HEK293T (cell line): ENCODE measurements at regions not wholly inside any gene's neighbourhood (a gene's known extent, or its start where the extent isn't known, plus 50 kb on each side); places are given as distances from the start of the nearest gene placed in this dataset.
"Not testable (repeated sequence)": the region's sequence is repeated elsewhere in the genome, so short reads cannot be mapped to it uniquely, and the experiment has no call there.

Source experiments
- CTCF ChIA-PET: fragments of 350-600 bp; formaldehyde crosslinking; extraction: SDS; loops from one replicate; lab custom pipeline; 2021; ENCODE audit warnings: antibody characterized with exemption, inconsistent platforms; lab: Yijun Ruan, JAX
- POLR2A ChIA-PET: fragments of 350-600 bp; formaldehyde crosslinking; extraction: SDS; loops from one replicate; lab custom pipeline; 2020; ENCODE audit warnings: antibody characterized with exemption, inconsistent platforms; lab: Yijun Ruan, JAX
- DNase-seq: peaks from one replicate; pipeline ENCODE4 v3.0.0; 2012; ENCODE audit warnings: mixed read lengths; ENCODE audit errors: extremely low spot score
- ARNT ChIP-seq: fragments of 450-650 bp; IDR thresholded peaks from 2 replicates; pipeline ENCODE4 v1.6.1; 2017; ENCODE audit warnings: mild to moderate bottlenecking
- BHLHE40 ChIP-seq: fragments of 450-650 bp; IDR thresholded peaks from 2 replicates; pipeline ENCODE4 v1.6.1; 2016; ENCODE audit warnings: mild to moderate bottlenecking, moderate library complexity, borderline replicate concordance
- CTBP1 ChIP-seq: fragments of 450-650 bp; IDR thresholded peaks from 2 replicates; pipeline ENCODE4 v1.6.1; 2016; ENCODE audit warnings: borderline replicate concordance
- ELF4 ChIP-seq: fragments of 450-650 bp; IDR thresholded peaks from 2 replicates; pipeline ENCODE4 v1.6.1; 2017; ENCODE audit warnings: antibody characterized with exemption
- FOXA1 ChIP-seq: fragments of 450-650 bp; IDR thresholded peaks from 2 replicates; pipeline ENCODE4 v1.6.1; 2016; ENCODE audit warnings: mild to moderate bottlenecking
- FOXK2 ChIP-seq: fragments of 450-650 bp; IDR thresholded peaks from 2 replicates; pipeline ENCODE4 v1.6.1; 2016; ENCODE audit warnings: mild to moderate bottlenecking
- FOXM1 ChIP-seq: fragments of 450-650 bp; IDR thresholded peaks from 2 replicates; pipeline ENCODE4 v1.6.1; 2017; ENCODE audit warnings: mild to moderate bottlenecking, borderline replicate concordance
- HDGF ChIP-seq: fragments of 450-650 bp; IDR thresholded peaks from 2 replicates; pipeline ENCODE4 v1.6.1; 2017; ENCODE audit warnings: antibody characterized with exemption, borderline replicate concordance
- L3MBTL2 ChIP-seq: fragments of 450-650 bp; conservative IDR thresholded peaks from 2 replicates; pipeline ENCODE4 v1.6.1; 2016; ENCODE audit warnings: mild to moderate bottlenecking
- LEF1 ChIP-seq: fragments of 450-650 bp; IDR thresholded peaks from 2 replicates; pipeline ENCODE4 v1.6.1; 2017; ENCODE audit warnings: mild to moderate bottlenecking, borderline replicate concordance
- NFRKB ChIP-seq: fragments of 450-650 bp; IDR thresholded peaks from 2 replicates; pipeline ENCODE4 v1.6.1; 2016; ENCODE audit warnings: mild to moderate bottlenecking, moderate library complexity
- PKNOX1 ChIP-seq: fragments of 450-650 bp; IDR thresholded peaks from 2 replicates; pipeline ENCODE4 v1.6.1; 2016
- SP1 ChIP-seq: fragments of 450-650 bp; IDR thresholded peaks from 2 replicates; pipeline ENCODE4 v1.6.1; 2017
- SUZ12 ChIP-seq: fragments of 450-650 bp; IDR thresholded peaks from 2 replicates; pipeline ENCODE4 v1.6.1; 2016; ENCODE audit warnings: mild to moderate bottlenecking
- TARDBP ChIP-seq: fragments of 450-650 bp; IDR thresholded peaks from 2 replicates; pipeline ENCODE4 v1.6.1; 2016
- ZNF384 ChIP-seq: fragments of 450-650 bp; IDR thresholded peaks from 2 replicates; pipeline ENCODE4 v1.6.1; 2016

- CTCF ChIA-PET = no interaction called here
- TF ChIP-seq FOXK2 (no peak), SUZ12 (no peak), TARDBP (no peak), FOXM1 (no peak), LEF1 (no peak), HDGF (no peak), L3MBTL2 (no peak), FOXA1 (no peak), PKNOX1 (no peak), ELF4 (no peak), SP1 (no peak), ZNF384 (no peak), BHLHE40 (no peak), CTBP1 (no peak)
- POLR2A ChIA-PET = no interaction called here
- DNase-seq = no peak
These were observed 432.4 kb upstream of the RORB start for GRCh38 chr9:74064702-74065101.

- CTCF ChIA-PET = no interaction called here
- DNase-seq = no peak
- POLR2A ChIA-PET = no interaction called here
- TF ChIP-seq CTBP1 (no peak), PKNOX1 (no peak), ELF4 (no peak), SUZ12 (no peak), HDGF (no peak)
These were observed 431.0 kb upstream of the RORB start for GRCh38 chr9:74066128-74066527.

GRCh38 chr9:74066605-74067004 is 430.5 kb upstream of the RORB start:
- POLR2A ChIA-PET = no interaction called here
- TF ChIP-seq ARNT (no peak), SP1 (no peak), ZNF384 (no peak), LEF1 (no peak), SUZ12 (no peak), FOXK2 (no peak), CTBP1 (no peak), PKNOX1 (no peak)
- CTCF ChIA-PET = no interaction called here

GRCh38 chr9:74071502-74071901 is 425.6 kb upstream of the RORB start:
- ChIA-PET CTCF (no interaction called here), POLR2A (no interaction called here)
- DNase-seq = no peak
- TF ChIP-seq HDGF (no peak), SUZ12 (no peak), BHLHE40 (no peak), ARNT (no peak), ELF4 (no peak), FOXA1 (no peak), FOXM1 (no peak), ZNF384 (no peak), L3MBTL2 (no peak), PKNOX1 (no peak), SP1 (no peak), LEF1 (no peak), TARDBP (no peak)

More at GRCh38 chr9:74066605-74067004, 430.5 kb upstream of the RORB start:
- DNase-seq = no peak

- CTCF ChIA-PET = no interaction called here
- DNase-seq = no peak
- TF ChIP-seq NFRKB (no peak), PKNOX1 (no peak), ARNT (no peak), ELF4 (no peak), LEF1 (no peak), CTBP1 (no peak), FOXM1 (no peak), ZNF384 (no peak), SP1 (no peak), FOXA1 (no peak), L3MBTL2 (no peak)
- POLR2A ChIA-PET = no interaction called here
These were observed 423.2 kb upstream of the RORB start for GRCh38 chr9:74073897-74074296.

- ChIA-PET POLR2A (no interaction called here), CTCF (no interaction called here)
- DNase-seq = no peak
- TF ChIP-seq FOXA1 (no peak), FOXM1 (no peak), ELF4 (no peak), BHLHE40 (no peak), ZNF384 (no peak), SP1 (no peak), LEF1 (no peak), HDGF (no peak), FOXK2 (no peak), L3MBTL2 (no peak), CTBP1 (no peak), ARNT (no peak), TARDBP (no peak), PKNOX1 (no peak), SUZ12 (no peak), NFRKB (no peak)
These were observed 418.5 kb upstream of the RORB start for GRCh38 chr9:74078647-74079046.

GRCh38 chr9:74080652-74081051 is 416.5 kb upstream of the RORB start:
- POLR2A ChIA-PET, CTCF ChIA-PET, DNase-seq: not testable (repeated sequence)
